Breast epithelium (tissue), 3 donors: ENCODE measurements at regions not wholly inside any gene's neighbourhood (a gene's known extent, or its start where the extent isn't known, plus 50 kb on each side); places are given as distances from the start of the nearest gene placed in this dataset.

Experiments used
- CTCF ChIP-seq, 3 donors: fragments of 450-650 bp; IDR thresholded peaks; one replicate each; pipeline ENCODE4 v1.5.1; 2016 to 2017; ENCODE audit warnings: antibody characterized with exemption in 3 of 3, mild to moderate bottlenecking in 3 of 3, moderate library complexity in 3 of 3
- POLR2AphosphoS5 ChIP-seq, 3 donors: sonication (generic); formaldehyde crosslinking; IDR thresholded peaks; one replicate each; pipeline ENCODE4 v1.6.1; 2017; ENCODE audit warnings: antibody characterized with exemption in 3 of 3

DNA sequence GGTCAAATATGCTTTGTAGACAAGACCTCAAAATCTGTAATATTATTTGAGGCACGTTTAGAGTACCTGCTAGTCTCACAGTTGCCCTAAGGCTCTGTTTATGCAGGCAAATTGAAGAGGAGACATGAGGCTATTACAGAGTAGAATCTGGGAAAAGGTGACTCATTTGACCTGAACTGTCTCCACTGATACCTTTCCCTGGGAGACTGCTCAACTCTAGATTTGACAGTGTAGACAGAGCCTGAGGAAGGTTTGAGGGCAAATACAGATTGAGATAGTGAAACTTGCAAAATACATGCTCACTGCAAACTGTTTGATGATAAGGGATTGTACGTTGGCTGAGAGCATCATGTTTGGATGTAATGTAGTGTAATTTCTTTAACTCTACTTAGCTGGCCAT lies 1266.6 kb upstream of the CDH8 start:
- TF ChIP-seq POLR2AphosphoS5 (IDR thresholded peaks at IDR 0.05) (no peak), CTCF (IDR thresholded peaks at IDR 0.05) (no peak)
